ENCODE measurements at regions not wholly inside any gene's neighbourhood (a gene's known extent, or its start where the extent isn't known, plus 50 kb on each side); places are given as distances from the start of the nearest gene placed in this dataset.

GRCh38 chr4:26020083-26020668 is 106.2 kb downstream of the SMIM20 start:
- in situ Hi-C loops (cut with HindIII; ENCODE audit: low sequenced_read_pairs) = no loop called here

DNA sequence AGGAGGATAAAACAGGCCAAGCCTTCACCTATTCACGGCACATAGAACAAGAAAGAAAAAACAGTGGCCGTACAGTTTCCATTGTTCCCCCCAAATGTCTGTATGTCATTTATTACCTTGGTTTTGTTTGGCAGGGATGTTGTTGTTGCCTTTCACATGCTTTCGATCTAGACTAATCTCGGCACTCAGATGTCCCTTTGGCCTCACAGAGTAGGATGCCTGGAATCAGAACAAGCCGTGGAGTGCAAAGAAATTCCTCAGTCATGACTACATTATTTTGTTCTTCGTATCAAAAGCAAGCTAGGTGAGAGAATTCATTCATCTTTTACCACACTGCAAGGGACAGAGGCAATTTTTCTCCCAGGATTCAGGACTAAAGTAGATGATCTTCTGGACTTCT is 106.9 kb downstream of the SMIM20 start:
- in situ Hi-C loops (cut with HindIII; ENCODE audit: low sequenced_read_pairs) = no loop called here

- in situ Hi-C loops (cut with HindIII; ENCODE audit: low sequenced_read_pairs) = no loop called here
These were observed 107.7 kb downstream of the SMIM20 start for GRCh38 chr4:26021417-26022345.

DNA sequence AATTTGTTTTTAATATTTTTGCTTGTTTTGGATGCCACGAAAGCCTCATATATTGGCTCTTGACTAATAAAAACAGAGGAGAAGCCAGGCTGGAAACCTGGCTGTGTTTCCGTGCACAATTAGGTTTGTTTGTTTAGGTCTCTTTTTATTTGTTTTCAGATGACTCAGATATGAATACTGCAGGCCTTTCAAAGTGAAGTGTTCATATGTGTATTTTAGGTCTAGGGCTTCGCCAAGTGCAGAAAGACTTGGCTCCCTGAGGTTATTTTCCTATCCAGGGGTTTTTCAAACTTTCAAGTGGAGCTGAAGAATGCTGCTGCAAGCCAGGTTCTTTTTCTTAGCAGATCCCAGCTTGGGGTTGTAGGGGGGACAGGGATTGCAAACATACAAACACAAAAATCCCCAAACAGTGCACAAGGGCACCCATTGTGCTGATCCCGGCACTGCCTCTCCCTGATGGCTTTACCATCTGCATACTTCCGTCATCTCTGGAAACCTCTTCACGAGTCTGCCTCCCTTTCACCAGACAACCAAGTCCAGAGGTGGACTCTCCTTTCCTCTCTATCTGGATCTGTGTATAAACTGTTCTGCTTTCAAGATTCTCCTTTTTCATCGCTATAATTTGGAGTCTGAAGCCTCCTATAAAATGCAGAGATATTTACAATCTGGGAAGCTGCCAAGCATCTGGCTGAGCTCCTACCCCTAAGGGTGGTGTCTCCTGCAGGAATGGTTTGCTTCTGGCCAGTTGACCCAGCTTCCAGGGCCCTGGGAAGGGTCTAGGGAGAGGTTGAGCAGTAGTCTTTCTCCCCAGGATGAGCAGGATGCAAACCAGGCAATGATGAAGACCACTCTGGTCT is 108.6 kb downstream of the SMIM20 start:
- in situ Hi-C loops (cut with HindIII; ENCODE audit: low sequenced_read_pairs) = no loop called here

DNA sequence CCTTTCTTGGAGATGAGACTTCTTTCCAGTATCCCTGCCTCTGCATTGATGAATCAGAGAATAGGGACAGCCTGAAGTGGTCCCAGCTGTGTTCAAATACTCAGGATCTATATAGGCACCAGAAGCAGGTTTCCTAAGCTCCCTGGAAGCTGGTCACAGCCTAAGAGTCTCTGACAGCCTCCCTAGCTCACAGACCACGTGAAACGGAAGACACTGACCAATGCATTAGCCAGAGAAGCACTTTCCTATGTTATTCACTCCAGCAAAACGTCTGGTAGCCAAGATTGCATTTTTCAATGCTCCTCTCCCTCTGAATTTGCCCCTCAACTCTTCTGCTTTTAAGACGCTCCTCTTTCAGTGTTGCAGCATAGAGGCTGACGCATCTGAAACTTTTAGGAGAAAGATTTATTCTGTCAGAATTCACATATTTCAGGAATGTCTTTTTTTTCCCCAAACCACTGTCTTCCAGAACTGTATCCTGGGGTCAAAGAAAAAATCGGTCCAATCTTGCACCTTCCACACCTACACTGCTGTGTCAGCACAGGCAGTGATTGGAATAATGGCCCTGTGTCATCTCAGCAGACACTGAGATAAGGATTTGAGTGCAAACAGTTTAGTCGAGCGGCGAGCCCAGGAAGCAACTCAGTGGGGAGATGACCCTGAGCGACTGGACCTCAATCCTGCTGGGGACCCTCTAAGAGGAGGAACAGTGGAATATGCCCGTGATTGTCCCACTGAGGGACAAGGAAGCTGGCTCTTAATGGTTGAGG is 109.4 kb downstream of the SMIM20 start:
- in situ Hi-C loops (cut with HindIII; ENCODE audit: low sequenced_read_pairs) = no loop called here

DNA sequence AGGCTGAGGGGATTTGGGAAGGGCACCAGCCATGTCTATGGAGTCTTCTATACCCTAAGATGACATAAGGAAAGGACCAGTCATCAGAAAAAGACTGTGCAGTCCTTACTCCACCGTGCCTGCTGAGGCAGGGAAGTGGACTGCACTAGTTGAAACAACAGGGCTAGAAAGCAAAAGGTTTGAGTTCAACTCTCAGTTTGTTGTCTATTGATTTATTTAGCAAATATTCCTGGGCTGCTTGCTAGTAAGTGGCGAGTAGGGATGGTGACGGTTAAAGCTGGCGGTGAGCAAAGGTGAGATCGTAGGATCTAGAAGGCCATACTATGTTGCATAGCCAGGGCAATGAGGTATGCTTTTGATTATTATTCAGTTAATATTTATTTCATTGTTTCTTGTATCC is 110.1 kb downstream of the SMIM20 start:
- in situ Hi-C loops (cut with HindIII; ENCODE audit: low sequenced_read_pairs) = no loop called here

DNA sequence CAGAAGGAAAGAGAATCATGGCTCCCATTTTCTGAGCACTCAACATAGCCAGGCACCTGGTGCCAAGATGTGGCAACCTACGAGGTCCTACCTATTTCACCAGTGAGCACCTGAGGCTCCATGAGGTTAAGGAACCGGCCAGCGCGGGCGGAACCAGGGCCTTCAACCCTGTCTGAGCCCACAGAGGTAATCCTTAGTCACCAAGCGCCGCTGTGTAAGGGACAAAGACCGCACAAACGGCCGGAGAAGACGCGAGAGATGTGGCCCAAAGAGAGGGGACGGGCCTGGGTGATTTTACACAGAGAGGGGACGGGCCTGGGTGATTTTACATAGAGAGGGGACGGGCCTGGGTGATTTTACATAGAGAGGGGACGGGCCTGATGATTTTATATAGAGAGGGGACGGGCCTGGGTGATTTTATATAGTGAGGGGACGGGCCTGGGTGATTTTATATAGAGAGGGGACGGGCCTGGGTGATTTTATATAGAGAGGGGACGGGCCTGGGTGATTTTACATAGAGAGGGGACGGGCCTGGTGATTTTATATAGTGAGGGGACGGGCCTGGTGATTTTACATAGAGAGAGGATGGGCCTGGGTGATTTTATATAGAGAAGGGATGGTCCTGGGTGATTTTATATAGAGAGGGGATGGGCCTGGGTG is 114.2 kb downstream of the SMIM20 start:
- in situ Hi-C loops (cut with HindIII; ENCODE audit: low sequenced_read_pairs) = no loop called here

- in situ Hi-C loops (cut with HindIII; ENCODE audit: low sequenced_read_pairs) = no loop called here
These were observed 115.0 kb downstream of the SMIM20 start for GRCh38 chr4:26028793-26029567.

DNA sequence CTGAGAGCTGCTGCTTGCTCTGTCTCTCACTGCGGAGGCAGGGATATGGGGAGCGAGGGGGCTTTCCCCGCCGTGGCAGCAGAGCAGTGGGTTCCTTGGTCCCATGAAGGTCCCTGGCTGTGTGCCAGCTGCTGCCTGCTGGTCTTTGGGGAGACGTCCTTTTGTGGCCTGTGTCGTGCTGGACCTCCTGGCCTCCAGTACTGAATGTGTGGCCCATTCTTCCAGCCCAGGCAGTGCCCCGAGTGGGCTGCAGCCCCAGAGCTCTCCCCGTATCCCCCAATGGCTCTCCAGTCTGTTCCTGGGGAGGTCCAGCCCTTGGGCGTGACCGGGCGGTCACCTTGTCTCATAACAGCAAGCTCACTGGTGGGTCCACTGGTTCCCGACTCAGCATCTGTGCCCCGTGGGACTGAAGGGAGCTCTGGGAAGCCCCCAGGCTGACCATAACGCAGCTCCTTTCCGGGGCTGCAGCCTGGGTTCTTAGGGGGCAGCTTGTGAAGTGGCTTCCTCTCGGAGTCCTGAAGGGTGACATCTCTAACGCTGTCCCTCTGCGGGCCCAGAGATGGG is 115.6 kb downstream of the SMIM20 start:
- in situ Hi-C loops (cut with HindIII; ENCODE audit: low sequenced_read_pairs) = no loop called here

- in situ Hi-C loops (cut with HindIII; ENCODE audit: low sequenced_read_pairs) = no loop called here
These were observed 116.2 kb downstream of the SMIM20 start for GRCh38 chr4:26030260-26030667.

- in situ Hi-C loops (cut with HindIII; ENCODE audit: low sequenced_read_pairs) = no loop called here
These were observed 116.8 kb downstream of the SMIM20 start for GRCh38 chr4:26030780-26031179.

DNA sequence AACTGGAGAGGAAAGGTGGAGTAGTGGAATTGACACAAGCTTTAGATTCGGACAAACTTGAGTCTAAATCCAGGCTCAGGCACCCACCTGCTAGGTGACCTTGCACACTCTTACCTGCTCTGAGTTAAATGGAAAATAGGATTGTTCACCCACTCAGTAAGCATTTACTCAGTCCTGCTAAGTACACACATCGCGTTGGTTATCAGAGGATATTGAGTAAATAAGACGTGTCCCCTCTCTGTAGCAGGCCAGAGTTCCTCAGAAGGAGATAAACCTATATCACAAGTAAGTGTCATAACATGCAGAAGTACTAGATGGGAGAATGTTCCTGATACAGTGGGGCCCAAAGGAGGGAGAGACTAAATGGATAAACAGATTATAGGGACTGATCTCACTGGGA is 117.7 kb downstream of the SMIM20 start:
- in situ Hi-C loops (cut with HindIII; ENCODE audit: low sequenced_read_pairs) = no loop called here

- in situ Hi-C loops (cut with HindIII; ENCODE audit: low sequenced_read_pairs) = no loop called here
These were observed 118.1 kb downstream of the SMIM20 start for GRCh38 chr4:26032142-26032541.

- in situ Hi-C loops (cut with HindIII; ENCODE audit: low sequenced_read_pairs) = no loop called here
These were observed 118.8 kb downstream of the SMIM20 start for GRCh38 chr4:26032630-26033317.

- in situ Hi-C loops (cut with HindIII; ENCODE audit: low sequenced_read_pairs) = no loop called here
These were observed 119.4 kb downstream of the SMIM20 start for GRCh38 chr4:26033389-26033788.

- in situ Hi-C loops (cut with HindIII; ENCODE audit: low sequenced_read_pairs) = no loop called here
These were observed 120.8 kb downstream of the SMIM20 start for GRCh38 chr4:26034849-26035248.

- in situ Hi-C loops (cut with HindIII; ENCODE audit: low sequenced_read_pairs) = no loop called here
These were observed 121.9 kb downstream of the SMIM20 start for GRCh38 chr4:26035921-26036320.

DNA sequence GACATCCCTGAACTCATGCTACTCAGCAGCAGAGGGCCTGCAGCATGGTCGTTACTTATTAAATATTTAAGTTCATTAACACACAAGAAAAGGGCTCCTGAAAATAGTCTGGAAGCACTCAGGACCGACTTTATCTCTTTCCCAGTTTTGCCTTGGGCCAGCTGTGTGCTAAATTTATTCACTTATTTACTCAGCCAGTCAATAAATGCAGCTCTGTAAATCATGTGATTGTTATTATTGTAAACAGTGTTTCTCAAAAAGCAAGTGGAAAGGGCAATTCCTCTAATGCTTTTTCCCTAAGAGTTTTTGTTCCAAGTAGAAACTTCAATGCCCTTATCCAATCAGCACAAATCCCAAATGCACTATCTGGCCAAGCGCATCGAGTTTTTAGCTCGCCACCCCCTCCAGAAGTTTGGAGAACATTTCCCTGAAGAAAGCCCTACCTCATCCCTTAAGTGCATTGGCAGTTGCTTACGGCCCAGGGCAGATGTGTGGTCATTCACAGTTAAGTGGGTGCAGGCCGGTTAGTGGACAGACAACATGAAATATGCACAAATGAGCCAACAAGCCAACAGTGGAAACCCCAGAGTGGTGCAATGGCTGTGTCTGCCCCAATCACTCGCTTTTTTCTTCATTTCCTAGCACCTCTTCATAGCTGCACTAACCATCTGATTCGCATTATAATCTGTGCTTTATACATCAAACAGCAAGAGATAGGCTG is 125.8 kb downstream of the SMIM20 start:
- in situ Hi-C loops (cut with HindIII; ENCODE audit: low sequenced_read_pairs) = no loop called here

All from DLD1 (cell line).